BJ (cell line): ENCODE measurements at regions not wholly inside any gene's neighbourhood (a gene's known extent, or its start where the extent isn't known, plus 50 kb on each side); places are given as distances from the start of the nearest gene placed in this dataset.
"Not testable (repeated sequence)": the region's sequence is repeated elsewhere in the genome, so short reads cannot be mapped to it uniquely, and the experiment has no call there.

Source experiments
- CTCF ChIA-PET: fragments of 350-600 bp; formaldehyde crosslinking; extraction: SDS; loops from one replicate; lab custom pipeline; 2021; ENCODE audit warnings: antibody characterized with exemption, inconsistent platforms; lab: Yijun Ruan, JAX
- POLR2A ChIA-PET: fragments of 300-600 bp; sonication (Branson Sonifier 250); formaldehyde crosslinking; extraction: SDS; loops from one replicate; lab custom pipeline; 2021; ENCODE audit warnings: antibody characterized with exemption; lab: Charles Lee
- DNase-seq: peaks from one replicate; pipeline ENCODE4 v3.0.0-alpha.2; 2011; ENCODE audit warnings: low read depth
- H3K27me3 ChIP-seq: 2 replicates; pipeline ENCODE4 v1.6.0; 2011; ENCODE audit warnings: low read length; ENCODE audit not compliant: control insufficient read depth, insufficient read depth
- H3K36me3 ChIP-seq: 2 replicates; pipeline ENCODE4 v1.5.1; 2011; ENCODE audit warnings: low read length; ENCODE audit not compliant: control insufficient read depth, insufficient read depth
- H3K4me3 ChIP-seq: 2 replicates; pipeline ENCODE4 v1.5.1; 2011; ENCODE audit warnings: low read depth, mild to moderate bottlenecking, control low read depth, low read length
- CTCF ChIP-seq: IDR thresholded peaks from 2 replicates; pipeline ENCODE4 v1.5.1; 2011; ENCODE audit warnings: low read depth, mild to moderate bottlenecking, control low read depth, inconsistent platforms, low read length, moderate library complexity; ENCODE audit not compliant: insufficient read depth

- Histone ChIP-seq H3K4me3 (no peak overlapping the region), H3K36me3 (no peaks in the 10 kb centered on the region), H3K27me3 (no peaks in the 10 kb centered on the region)
- ChIA-PET CTCF (no interaction called here), POLR2A (no interaction called here)
- no peak for TF ChIP-seq CTCF
- DNase-seq, result no peak
Measured at GRCh38 chr6:144675231-144675861, 390.2 kb downstream of the UTRN start.

- POLR2A ChIA-PET, H3K36me3 ChIP-seq, H3K4me3 ChIP-seq, DNase-seq, H3K27me3 ChIP-seq, CTCF ChIA-PET: not testable (repeated sequence)
Measured at GRCh38 chr6:144676310-144676709, 391.2 kb downstream of the UTRN start.

- H3K27me3 ChIP-seq, POLR2A ChIA-PET, H3K4me3 ChIP-seq, H3K36me3 ChIP-seq, CTCF ChIA-PET, DNase-seq: not testable (repeated sequence)
Measured at GRCh38 chr6:144677263-144677662, 392.1 kb downstream of the UTRN start.

GRCh38 chr6:144678844-144679243 is 393.7 kb downstream of the UTRN start:
- peak; percentile 32 for DNase-seq
- TF ChIP-seq CTCF, result no peak
- POLR2A ChIA-PET, result no interaction called here
- H3K27me3 ChIP-seq, result no peaks in the 10 kb centered on the region
- H3K4me3 ChIP-seq, result no peak overlapping the region
- no peaks in the 10 kb centered on the region for H3K36me3 ChIP-seq
- CTCF ChIA-PET, result no interaction called here

GRCh38 chr6:144681334-144681733 is 396.2 kb downstream of the UTRN start:
- Histone ChIP-seq H3K4me3 (no peak overlapping the region), H3K36me3 (no peaks in the 10 kb centered on the region), H3K27me3 (no peaks in the 10 kb centered on the region)
- DNase-seq, result no peak
- ChIA-PET CTCF (no interaction called here), POLR2A (no interaction called here)
- no peak for TF ChIP-seq CTCF

GRCh38 chr6:144683216-144684070 is 398.3 kb downstream of the UTRN start:
- Histone ChIP-seq H3K27me3 (no peaks in the 10 kb centered on the region), H3K36me3 (no peaks in the 10 kb centered on the region), H3K4me3 (no peak overlapping the region)
- DNase-seq, result no peak
- TF ChIP-seq CTCF, result no peak
- CTCF ChIA-PET, result no interaction called here
- POLR2A ChIA-PET, result no interaction called here
